ENCODE measurements at regions not wholly inside any gene's neighbourhood (a gene's known extent, or its start where the extent isn't known, plus 50 kb on each side); places are given as distances from the start of the nearest gene placed in this dataset.
A peak's percentile ranks its signal among the peaks of the same experiment; 100 is the strongest.

DNA sequence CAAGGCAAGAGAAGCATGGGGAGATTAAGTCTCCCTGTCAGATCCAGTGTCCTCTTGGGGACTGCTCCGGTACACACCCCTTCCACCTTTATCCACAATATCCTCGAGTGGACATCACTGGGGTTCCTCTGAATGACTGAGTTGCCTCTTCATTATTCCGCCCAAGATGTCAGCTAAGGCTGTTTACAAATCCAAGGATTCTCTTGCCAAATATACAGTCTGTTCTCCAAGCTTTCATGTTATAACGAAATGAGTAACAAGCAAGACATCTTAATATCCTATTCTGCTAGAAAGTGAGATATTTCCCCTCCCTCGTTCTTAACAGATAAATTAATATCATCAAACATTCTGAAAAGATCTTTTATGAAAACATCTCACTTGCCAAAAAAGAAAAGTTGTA is 314.1 kb upstream of the IRX5 start:
- no peak for DNase-seq

DNA sequence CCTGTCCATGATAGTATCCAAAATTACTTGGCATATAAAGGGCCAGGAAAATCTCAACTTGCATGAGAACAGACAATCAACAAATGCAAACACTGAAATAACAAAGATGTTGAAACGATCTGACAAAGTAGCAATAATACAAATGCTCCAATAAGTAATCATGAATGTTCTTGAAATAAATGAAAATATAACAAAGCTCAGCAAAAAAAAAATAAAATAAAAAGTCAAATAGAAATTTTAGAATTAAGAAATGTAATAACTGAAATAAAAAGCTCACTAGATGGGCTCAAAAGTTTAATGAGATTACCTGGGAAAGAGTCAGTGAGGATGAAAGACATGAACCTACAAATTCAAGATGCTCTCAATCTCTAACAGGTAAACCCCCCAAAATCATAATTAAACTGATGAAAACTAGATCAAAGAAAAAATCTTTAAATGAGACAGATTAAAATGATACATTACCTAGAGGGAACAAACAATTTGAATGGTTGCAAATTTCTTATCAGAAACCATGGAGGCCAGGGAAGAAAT is 319.0 kb upstream of the IRX3 start:
- DNase-seq: no peak

DNA sequence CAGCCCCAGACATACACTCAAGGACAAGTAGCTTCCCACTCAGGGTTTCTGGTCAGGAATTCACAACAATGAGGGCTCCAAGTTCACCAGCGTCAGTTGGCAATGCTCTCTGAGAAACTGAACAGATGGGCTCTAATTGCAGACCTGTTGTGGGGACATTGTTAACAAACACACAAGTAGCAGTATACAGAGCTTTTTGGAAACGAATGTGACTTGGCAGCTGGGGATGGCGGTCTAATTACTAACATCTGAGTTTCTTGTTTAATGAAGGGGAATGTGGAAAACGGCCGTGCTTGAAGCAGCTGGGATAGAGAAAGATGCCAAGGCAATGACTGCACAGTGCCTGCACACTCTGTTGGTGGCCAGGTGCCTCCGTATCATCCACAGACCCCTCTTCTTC is 316.1 kb upstream of the IRX3 start:
- no peak for DNase-seq

DNA sequence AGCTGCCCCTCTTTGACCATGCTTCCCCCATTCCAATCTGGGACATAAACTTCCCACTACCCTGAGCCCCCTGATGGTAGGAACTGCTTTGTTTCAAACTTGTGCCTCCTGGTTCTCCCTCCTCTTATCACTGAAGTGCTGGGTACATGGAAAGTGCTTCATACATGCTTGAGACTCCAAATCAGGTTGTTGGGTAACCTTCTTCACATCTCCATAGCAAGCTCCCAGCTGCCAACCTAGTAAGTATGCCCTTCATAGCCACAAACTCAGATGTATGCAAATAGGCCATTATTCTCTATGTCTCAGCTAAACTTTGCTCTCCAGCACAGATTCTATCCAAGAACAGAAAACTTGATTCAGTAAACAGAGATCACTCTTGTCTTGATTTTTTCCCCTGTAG is 310.6 kb upstream of the IRX3 start:
- DNase-seq: no peak

DNA sequence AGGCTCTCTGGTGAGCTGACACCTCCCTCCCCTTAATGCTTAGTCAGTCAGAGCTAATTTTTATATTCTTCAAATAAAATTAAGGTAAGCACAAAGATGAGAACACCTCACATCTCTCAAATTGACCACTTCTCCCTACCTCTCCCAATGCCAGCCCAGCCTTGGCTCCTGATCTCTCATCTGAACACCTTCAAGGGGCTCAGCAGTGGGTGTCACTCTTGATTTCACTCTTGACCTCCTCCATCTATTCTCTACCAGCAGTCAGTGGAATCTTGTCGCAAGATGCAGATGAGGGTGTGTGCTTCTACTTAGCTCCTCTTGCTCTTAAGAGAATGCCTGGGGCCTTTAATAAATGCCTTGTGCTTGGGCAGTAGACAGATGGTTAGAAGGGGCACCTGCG is 309.0 kb upstream of the IRX3 start:
- DNase-seq: no peak

DNA sequence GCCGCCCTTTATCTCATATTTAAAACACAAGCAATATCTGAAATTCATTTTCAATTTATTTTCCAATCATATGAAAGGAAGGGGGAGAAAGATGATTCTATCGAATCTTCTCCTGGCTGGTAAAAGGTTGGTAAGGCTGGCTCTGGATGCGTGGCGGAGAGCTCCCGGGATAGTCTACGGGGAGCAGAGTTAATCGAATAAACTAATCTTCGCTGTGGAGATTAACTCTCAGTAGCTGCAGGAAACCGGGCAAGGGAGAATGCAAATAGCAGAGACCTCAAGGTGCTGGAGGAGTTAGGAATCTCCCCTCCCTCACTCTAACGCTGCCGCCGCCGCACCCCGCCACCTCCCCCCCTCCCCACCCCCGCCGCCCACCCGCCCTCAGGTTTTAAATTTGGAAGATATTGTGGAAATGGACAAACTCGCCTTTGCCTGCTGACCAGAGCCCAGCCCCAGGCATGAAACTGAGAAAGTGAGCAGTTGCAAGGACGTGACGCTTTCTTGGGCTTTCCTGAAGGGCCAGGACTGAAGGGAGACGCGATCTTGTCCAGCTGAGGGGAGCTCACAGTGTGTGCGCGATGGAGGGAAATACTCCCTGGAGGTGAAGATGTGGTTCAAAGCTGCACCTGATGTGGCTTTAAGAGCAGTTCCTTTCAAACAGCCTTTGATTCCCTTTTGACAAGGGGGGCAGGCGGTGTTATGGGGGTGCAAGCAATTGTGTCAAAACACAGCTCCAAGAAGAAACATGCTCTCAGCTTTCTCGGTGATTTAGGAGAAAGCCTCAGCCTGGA is 308.2 kb upstream of the IRX3 start:
- no peak for DNase-seq

DNA sequence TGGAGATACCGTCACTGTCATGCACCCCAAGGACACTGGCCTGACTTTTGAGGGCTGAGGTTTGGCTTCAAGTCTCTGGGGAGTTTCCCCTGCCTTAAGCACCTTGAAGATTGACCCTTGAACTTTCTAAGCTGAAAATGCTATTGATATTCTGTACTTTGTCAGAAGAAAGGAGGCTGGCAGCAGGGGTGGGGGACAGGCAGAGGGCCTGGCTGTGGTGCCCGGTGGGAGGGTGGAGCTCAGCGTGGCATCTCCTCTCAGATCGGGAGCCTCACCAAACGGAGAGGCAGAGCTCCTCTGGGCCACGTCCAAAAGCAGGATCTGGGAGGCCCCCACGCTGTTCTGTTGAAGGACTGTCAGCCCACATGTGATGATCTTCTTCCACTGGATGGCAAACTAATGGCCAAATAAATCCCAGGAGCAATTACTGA is 305.2 kb upstream of the IRX3 start:
- no peak for DNase-seq

DNA sequence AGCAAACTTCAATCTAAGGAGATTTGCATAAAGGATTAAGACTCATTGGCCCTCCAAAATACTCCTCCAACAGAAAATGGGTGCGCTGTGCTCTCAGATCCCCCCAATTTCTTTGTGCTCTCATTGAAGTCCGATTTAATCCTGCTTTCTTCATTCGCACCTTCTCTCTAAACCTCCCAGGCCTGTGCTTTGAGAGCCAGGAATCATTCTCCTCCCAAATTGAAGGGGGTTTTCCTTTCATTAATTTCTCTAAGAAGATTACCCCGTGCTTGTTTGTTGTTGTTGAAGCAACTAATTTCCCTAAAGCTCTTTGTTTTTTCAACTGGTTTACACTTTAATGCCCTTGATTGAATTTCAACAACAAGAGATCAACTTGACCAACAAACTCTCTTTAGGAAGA is 304.2 kb upstream of the IRX3 start:
- DNase-seq: no peak

DNA sequence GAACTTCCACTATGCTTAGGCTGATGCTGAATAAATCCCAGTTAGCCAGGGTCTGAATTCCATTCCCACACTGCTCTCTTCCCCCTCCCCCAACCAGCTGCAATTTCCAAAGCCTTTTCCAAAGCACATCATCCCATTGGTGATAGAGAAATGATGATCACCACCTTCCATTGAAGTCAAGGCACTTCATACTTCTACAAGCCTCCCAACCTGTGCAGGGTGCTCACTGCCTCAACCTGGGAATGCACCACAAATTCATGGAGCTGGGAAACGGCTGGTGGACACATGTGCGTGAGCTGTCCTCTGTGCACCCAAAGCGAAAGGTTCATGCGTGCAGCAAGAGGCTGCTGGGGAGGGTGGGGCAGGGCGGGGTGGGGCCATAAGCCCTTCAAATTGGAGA is 302.7 kb upstream of the IRX3 start:
- no peak for DNase-seq

DNA sequence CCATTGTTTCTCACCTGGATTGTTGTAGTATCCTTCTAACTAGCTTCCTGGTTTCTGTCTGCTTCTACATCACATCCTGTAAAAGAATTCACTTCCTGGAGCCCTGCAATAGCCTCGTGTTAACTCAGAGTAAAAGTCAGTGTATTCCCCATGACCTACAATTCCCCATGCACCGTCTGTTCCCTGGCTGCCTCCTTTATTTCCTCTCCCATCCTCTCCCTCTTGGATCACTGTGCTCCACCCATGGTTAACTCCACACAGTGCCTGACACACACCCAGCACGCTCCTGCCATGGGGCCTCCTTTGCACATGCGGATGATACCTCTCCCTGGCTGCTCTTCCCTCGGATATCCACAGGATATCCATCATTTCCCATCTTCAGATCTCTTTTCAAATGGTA is 301.4 kb upstream of the IRX3 start:
- DNase-seq: peak; percentile 17

DNA sequence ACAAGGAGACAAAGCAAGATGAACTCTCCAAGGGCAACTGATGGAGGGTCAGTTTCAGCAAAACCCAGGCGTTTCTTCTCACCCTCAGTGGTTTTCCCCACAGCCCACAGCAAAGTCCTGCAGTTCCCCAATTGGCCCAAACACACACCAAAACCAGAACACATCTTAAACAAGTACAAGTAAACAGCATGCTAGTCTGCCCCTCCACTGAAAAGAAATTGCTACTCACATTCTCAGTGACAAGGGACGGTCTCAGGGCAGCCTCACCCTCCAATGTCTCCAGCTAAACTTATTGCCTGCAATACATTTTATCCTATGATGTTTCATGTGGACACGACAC is 300.6 kb upstream of the IRX3 start:
- no peak for DNase-seq

DNA sequence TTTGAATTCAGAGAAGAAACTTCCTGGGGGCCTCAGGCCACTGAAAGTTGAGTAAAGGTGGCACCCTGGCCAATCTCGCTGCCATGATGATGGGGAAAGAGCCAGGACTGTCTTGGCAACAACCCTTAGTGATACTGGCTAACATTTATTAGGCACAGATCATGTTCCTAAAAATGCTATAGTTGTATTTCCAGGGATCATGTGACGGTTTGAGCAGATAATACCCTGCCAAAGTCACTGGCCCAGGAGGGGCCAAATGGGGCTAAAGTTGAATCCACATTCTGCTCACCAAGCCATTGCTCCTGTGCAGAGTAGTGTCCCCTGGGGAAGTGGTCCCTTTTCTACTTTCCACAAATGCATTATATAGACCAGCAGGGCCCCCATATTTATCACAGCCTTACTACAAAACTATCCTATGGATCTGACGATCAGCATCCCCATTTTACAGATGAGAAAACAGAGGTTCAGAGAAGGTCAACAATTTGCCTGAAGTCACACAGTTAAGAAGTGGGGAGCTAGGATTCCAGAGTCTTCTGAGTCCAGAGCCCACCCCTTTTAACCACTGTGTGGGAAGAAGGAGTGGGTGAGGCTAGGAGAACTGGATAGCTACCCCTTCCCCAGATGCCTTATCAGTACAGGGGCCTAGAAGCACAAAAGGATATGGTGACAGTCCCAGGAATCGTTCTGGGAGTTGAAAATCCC is 300.0 kb upstream of the IRX3 start:
- DNase-seq: no peak

DNA sequence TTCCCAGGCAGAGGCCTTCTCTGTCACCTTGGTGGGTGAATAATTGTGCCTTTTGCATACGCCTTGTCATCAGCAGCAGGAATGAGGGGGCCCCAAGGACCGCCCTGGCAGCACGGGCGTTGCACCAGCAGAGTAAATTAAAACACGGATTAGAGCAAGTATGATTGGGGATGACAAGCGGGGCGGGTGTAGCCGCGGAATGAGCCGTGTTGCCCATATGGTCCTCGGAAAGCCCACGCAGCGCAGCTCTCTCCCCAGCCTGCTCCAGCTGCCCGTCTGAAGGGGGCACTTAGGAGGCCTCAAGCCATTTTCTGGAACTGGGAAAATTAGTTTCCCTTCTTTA is 299.4 kb upstream of the IRX3 start:
- DNase-seq: no peak

DNA sequence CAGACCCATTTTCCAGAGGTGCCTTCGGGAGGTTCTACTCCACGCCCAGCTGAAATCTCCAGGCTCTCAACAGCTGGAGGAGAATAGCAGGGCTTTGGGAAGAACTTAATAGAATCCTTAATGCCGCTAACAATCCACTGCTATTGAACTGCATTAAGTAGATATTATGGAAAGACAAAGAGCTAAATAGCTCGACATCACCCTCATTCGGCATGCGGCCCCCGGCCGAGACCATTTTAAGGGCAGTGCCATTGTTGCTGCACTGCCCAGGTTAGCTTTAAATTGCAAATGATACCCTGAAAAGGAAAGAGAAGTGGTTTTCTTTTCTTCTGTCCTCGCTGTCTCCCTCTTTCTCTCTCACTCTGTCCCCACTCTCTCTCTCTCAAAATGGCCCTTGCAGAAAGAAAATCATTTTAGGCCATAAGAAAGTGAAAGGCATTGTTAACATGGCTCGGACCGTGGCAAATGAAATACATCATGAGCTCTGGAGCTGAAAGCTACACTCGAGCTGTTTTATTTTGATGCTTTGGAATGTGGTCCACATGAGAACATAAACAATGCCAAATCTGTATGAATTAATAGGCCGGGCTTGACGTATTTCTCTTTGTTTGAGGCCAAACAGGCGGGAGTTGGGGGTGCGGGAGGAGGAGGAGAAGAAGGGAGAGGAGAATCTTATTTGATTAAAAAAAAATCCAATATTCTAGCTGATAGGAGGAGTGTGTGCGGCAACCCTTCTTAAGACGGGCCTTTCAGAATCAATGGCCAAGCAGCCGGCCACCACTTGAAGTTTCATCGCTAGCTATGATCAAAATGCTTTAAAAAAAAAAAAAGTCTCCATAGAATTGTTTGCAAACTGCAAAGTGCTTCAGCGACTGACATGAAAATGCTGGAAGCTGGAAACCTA is 298.8 kb upstream of the IRX3 start:
- no peak for DNase-seq

DNA sequence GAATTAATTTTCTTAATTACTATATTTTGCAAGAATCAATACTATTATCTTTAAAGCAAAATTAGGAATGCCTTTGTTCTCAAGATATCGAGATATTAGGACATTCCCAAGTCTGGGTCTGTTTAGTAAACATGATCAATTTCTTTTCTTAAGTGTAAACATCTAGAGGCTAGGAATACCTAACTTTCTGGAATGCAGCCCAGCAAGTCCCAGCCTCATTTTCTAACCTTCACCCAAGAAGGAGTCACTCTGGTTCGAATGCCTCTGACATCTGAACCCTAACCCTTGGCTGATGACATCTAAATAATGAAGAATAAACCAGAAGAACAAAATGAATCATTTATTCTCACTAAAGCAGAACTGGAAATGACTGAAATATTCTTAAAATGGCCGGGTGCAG is 297.5 kb upstream of the IRX3 start:
- no peak for DNase-seq

DNA sequence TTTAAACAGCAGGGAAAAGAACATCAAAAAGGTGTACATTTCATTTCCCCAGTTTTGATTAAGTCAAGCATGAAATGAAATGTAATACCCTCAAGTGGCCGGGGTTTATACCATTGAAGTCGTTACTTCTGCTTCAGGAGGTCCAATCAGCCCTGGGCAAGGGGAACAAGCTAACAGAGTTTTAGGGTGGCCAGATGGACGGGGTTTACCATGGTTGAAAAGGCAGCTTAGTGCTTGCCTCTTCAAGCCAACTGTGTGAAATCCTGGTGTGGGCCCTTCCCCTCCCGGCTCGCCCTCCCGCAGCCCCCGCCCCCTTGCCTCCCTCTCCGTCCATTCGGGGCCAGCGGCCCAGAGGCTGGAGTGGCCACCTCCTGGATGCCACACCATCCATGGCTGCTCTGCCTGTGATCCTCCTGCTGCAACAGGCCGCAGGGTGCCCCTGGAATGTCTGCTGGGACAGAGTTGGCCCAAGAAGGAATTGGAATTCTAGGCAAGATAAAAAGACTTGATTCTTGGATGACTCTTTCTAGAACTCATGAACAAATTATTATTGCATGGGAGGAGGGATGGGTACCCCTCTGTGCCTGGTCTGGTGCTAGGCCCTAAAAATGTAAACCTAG is 296.2 kb upstream of the IRX3 start:
- DNase-seq: peak; percentile 10

DNA sequence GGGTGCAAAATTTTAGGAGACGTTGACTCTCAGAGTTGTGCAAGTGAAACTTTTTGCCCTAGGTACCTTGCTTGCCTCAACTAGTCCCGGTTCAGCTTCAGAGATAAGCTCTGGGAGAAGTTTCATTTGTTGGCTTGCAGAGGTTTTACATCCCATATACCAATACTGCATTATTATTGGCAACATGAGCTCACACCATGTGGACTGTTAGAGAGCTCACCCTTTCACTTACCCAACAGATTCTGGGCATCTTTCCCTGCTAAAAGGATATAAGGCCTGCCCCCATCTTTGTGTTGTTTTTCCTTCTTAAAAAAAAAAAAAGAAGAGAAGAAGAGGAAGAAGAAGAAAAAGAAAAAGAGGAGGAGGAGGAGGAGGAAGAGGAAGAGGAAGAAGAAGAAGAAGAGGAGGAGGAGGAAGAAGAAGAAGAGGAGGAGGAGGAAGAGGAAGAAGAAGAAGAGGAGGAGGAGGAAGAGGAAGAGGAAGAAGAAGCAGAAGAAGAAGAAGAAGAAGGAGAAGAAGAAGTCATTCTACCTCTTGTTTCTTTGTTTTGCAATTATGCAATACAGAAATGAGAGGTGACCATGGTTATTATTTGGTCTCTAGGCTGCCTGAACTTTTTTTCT is 292.6 kb upstream of the IRX3 start:
- DNase-seq: no peak

DNA sequence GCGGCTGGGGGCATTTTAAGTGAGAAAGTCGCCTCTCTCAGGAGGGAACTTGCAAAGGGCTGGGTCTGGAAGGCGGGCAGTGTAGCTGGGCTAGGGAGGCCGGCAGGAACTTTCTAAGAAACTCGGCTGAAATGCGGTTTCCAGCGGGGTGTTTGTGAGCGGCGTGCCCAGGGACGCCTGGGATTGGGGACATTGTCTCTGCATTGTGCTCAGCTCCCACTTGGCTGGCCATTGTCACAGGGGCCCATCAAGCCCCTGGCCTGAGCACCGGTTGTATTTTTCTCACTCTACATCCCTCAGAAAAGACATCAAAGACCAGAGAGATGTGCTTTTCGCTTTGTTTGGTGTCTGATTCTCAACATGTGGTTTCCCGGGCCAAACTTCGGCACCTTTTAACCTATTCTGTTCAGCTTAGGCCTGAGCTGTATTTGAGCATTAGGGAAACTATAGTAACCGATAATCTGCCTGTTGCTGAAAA is 291.1 kb upstream of the IRX3 start:
- DNase-seq: no peak

DNA sequence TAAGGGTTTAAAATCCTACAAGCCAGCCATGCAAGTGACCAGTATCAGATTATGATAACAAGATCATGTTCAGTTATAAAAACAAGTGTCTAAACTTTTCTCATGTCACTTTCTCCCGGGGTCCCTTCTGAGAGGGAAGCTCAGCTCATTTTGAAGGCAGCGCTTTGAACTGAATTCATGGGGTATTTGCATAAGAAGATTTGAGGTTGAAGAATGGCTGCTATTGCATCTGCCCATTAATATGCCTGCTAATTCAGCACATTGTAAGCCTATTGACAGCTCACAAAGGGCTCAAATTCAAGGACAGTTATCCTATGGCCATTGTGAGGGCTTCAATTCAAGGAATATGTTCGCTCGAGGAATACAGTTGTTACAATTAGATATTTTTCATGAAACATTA is 290.2 kb upstream of the IRX3 start:
- no peak for DNase-seq

DNA sequence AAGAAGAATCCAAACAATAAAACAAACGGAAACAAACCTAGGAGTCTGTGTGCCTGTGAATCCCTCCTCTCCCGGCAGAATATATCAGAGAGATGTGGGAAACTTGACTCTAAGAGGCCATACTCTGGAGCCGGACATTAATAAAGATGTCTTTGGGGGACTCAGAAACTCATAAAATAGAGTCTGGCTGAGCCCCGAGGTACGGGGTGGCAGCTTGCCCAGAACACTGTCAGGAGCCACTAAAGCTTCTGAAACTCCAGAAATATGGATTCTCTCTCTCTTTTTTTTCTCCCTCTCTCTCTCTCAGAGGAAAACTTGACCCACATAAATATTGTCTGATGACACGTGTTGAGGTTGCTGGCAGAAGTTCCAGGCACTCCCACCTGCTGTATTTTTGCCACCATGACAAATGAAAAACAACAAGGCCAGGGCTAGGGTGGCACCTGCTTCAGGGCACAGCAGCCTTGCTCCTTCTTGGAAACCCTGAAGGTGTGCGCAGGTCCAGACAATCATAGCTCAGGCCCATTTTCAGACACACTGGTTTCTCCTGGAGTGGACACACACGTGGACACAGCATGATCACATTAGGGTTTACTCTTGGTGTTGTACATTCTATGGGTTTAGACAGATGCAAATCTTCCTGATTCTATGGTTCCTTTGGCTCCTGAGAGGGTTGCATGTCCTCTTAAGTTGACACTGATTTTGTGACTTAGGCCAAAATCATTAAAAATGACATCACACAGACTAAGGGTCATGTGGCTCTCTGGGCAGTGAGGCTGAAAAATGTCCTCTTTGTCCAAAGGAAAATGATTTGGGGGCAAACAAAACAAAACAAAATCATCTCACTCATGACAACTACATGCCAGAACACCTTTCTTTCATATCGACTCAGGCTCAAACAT is 282.6 kb upstream of the IRX3 start:
- DNase-seq: no peak

DNA sequence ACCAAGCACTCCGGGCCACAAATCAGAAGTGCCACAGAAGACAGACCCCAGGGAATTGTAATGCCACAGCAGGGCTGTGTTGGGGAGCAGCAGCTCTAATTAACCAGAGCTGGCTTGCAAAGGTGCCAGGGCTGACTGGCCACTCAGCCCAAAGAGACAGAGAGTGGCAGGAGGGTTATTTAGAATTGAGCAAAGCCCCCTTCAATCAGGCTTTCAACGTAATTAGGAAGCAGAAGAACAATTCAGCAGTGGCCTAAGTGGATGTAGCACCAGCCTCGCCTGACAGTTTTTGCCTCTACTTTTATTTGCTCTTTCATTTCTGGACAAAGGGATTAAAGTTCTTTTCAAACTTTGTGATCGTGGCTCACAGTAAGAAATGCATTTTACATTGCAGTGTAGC is 278.3 kb upstream of the IRX3 start:
- DNase-seq: no peak

DNA sequence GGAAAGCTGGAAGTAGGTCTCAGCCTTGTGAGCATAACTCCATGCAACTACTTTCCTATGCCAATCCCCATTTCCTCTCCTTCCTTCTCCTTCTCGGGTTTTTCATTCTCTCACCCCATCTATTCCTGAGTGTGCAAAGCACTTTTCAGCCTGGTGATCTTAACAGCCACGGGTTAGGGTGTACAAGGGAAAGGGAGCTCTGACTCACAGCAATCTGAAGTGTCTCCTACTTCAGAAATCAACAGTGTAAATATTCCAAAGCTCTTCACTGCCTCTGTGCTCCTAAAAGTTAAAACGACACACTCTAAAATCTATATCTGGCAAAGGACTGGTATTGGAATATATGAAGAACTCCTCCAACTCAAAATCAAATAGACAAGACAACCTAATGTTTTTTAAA is 268.0 kb upstream of the IRX3 start:
- DNase-seq: peak; percentile 61

All from DMS53 (cell line).